Activated CD8-positive, alpha-beta T cell treated with anti-CD3 and anti-CD28 coated beads for 36 hours (primary cell): ENCODE measurements at regions not wholly inside any gene's neighbourhood (a gene's known extent, or its start where the extent isn't known, plus 50 kb on each side); places are given as distances from the start of the nearest gene placed in this dataset.

Experiments
- ATAC-seq: fragments of 200-7000 bp; cut with Tn5 transposase; one replicate; pipeline ENCODE4 v1.10.0; 2021; ENCODE audit warnings: mild to moderate bottlenecking, moderate library complexity
- CTCF ChIA-PET: fragments of 350-600 bp; sonication (Branson Sonifier 250); formaldehyde crosslinking; loops from one replicate; lab custom pipeline; 2021; ENCODE audit warnings: antibody characterized with exemption; lab: Charles Lee
- POLR2A ChIA-PET: fragments of 350-600 bp; sonication (Branson Sonifier 250); formaldehyde crosslinking; loops from one replicate; lab custom pipeline; 2021; ENCODE audit warnings: antibody characterized with exemption; lab: Charles Lee
- DNase-seq: peaks from one replicate; pipeline ENCODE4 v3.0.0-alpha.2; 2020
- H3K27ac Mint-ChIP-seq: one replicate; pipeline ENCODE4 v1.8.0; 2021; ENCODE audit warnings: mild to moderate bottlenecking, mixed read lengths
- H3K27me3 Mint-ChIP-seq: one replicate; pipeline ENCODE4 v1.8.0; 2021; ENCODE audit warnings: mixed read lengths
- H3K36me3 Mint-ChIP-seq: one replicate; pipeline ENCODE4 v1.8.0; 2021; ENCODE audit warnings: low read depth, mixed read lengths
- H3K4me1 Mint-ChIP-seq: one replicate; pipeline ENCODE4 v1.8.0; 2021; ENCODE audit warnings: low read depth, mixed read lengths
- H3K4me3 Mint-ChIP-seq: one replicate; pipeline ENCODE4 v1.8.0; 2021; ENCODE audit warnings: mild to moderate bottlenecking, moderate library complexity, mixed read lengths
- H3K9me3 Mint-ChIP-seq: one replicate; pipeline ENCODE4 v1.8.0; 2021; ENCODE audit warnings: mixed read lengths
- intact Hi-C: fragments of 100-400 bp; cut with micrococcal nuclease; formaldehyde crosslinking; loops from one replicate; pipeline ENCODE4 v1.10.0; 2022
- TF ChIP-seq, protein P1 (sequence below): fragments of 200-600 bp; IDR thresholded peaks from one replicate; pipeline ENCODE4 v1.8.0; 2022; ENCODE audit warnings: antibody characterized with exemption, mild to moderate bottlenecking

DNA sequence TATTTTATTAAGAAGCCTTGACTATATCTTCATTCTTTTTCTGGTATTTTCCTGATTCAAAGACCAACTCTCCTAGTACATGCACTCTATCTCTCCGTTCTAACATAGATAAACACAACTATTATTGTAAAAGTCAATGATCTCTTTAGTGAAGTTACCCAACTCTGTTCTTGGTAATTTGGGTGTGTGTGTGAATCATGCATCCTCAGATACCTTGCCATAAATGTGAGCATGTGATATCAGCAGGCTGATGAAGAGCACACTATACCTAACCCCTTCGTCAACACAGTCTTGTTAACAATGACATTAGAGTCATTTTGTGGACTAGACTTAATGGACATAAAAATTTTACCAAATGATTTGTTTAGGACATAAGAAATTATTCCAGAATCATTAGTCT is 1122.1 kb downstream of the XPNPEP1 start:
- Mint-ChIP-seq H3K27me3 (no peaks in the 10 kb centered on the region), H3K36me3 (no peaks in the 10 kb centered on the region), H3K27ac (no peak overlapping the region), H3K9me3 (peaks cover 9% of the 10 kb centered on the region), H3K4me1 (no peaks in the 10 kb centered on the region), H3K4me3 (no peak overlapping the region)
- CTCF ChIA-PET: no interaction called here
- no peak for ATAC-seq
- TF ChIP-seq, protein P1, sequence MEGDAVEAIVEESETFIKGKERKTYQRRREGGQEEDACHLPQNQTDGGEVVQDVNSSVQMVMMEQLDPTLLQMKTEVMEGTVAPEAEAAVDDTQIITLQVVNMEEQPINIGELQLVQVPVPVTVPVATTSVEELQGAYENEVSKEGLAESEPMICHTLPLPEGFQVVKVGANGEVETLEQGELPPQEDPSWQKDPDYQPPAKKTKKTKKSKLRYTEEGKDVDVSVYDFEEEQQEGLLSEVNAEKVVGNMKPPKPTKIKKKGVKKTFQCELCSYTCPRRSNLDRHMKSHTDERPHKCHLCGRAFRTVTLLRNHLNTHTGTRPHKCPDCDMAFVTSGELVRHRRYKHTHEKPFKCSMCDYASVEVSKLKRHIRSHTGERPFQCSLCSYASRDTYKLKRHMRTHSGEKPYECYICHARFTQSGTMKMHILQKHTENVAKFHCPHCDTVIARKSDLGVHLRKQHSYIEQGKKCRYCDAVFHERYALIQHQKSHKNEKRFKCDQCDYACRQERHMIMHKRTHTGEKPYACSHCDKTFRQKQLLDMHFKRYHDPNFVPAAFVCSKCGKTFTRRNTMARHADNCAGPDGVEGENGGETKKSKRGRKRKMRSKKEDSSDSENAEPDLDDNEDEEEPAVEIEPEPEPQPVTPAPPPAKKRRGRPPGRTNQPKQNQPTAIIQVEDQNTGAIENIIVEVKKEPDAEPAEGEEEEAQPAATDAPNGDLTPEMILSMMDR: no peak
- POLR2A ChIA-PET: no interaction called here
- no peak for DNase-seq
- intact Hi-C loops: no loop called here

DNA sequence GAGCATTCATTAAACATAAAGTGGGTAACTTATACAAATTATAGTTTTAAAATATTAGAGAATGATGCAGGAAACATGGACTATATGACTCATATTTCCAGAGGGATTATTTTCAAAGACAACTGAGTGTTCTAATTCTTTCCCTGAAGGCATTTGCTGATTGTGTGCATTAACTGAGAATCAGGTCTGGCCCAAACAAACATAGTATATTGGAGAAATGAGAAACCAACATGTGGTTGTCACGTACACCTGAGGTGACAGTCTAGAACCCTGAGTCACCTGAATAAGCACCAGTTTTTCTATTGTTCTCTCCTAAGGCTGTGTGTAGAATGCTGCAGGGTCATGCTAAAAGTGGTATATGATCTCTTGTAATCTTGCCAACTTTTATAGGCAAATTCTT is 1125.7 kb downstream of the XPNPEP1 start:
- no peak overlapping the region for H3K4me3 Mint-ChIP-seq
- TF ChIP-seq, protein P1: no peak
- ChIA-PET CTCF (no interaction called here), POLR2A (no interaction called here)
- no peaks in the 10 kb centered on the region for H3K36me3 Mint-ChIP-seq
- H3K4me1 Mint-ChIP-seq: no peaks in the 10 kb centered on the region
- no peak overlapping the region for H3K27ac Mint-ChIP-seq
- no peak for ATAC-seq
- H3K27me3 Mint-ChIP-seq: no peaks in the 10 kb centered on the region
- peaks cover 11% of the 10 kb centered on the region for H3K9me3 Mint-ChIP-seq
- intact Hi-C loops: no loop called here
- no peak for DNase-seq

DNA sequence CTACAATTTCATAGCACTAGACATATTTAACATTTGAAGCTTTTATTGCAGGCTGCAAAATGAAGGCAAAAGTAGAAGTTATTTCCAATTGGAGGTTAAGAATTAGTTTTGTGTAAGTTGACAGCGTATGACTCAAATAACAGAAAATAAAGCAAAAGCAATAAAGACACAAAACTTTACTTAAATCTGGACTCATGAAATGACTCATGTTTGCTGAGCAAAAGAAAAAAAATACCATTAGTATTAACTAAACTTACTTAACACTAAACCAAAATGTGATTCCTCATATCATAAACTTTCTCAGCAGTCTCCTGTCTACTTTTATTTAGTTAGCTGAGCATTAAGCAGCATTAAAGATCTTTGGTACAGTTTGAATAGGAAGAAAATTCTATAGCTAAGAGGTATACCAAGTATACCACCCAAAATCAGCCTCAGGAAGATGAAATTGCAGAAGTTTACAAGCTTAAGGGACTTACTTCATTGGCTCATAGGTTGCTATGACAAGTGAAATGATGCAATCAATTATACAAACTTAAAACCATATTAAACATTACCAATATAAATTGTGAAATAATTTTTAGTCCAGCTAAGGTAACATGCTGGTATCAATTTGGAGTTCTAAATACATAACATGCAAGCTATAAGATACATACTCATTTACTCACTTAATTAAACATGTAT is 1131.4 kb downstream of the XPNPEP1 start:
- H3K36me3 Mint-ChIP-seq: no peaks in the 10 kb centered on the region
- intact Hi-C loops: no loop called here
- ATAC-seq (no peak), DNase-seq (no peak)
- no peaks in the 10 kb centered on the region for H3K27me3 Mint-ChIP-seq
- H3K4me3 Mint-ChIP-seq: no peak overlapping the region
- TF ChIP-seq, protein P1: no peak
- ChIA-PET CTCF (no interaction called here), POLR2A (no interaction called here)
- H3K9me3 Mint-ChIP-seq: peaks cover 7% of the 10 kb centered on the region
- H3K4me1 Mint-ChIP-seq: no peaks in the 10 kb centered on the region
- no peak overlapping the region for H3K27ac Mint-ChIP-seq

GRCh38 chr10:108791030-108791429 is 1132.3 kb downstream of the XPNPEP1 start:
- no peaks in the 10 kb centered on the region for H3K36me3 Mint-ChIP-seq
- ChIA-PET POLR2A (no interaction called here), CTCF (no interaction called here)
- H3K4me1 Mint-ChIP-seq: no peaks in the 10 kb centered on the region
- intact Hi-C loops: no loop called here
- DNase-seq (no peak), ATAC-seq (no peak)
- H3K4me3 Mint-ChIP-seq: no peak overlapping the region
- no peaks in the 10 kb centered on the region for H3K27me3 Mint-ChIP-seq
- no peak overlapping the region for H3K27ac Mint-ChIP-seq
- H3K9me3 Mint-ChIP-seq: peaks cover 7% of the 10 kb centered on the region
- TF ChIP-seq, protein P1: no peak

GRCh38 chr10:108789919-108790318 is 1133.4 kb downstream of the XPNPEP1 start:
- H3K4me3 Mint-ChIP-seq: no peak overlapping the region
- intact Hi-C loops: no loop called here
- no peaks in the 10 kb centered on the region for H3K36me3 Mint-ChIP-seq
- ChIA-PET POLR2A (no interaction called here), CTCF (interaction anchor here (0.8 kb wide), 1 partner anchor 28 kb away, joined by 3 read pairs; no protein-coding TSS in a partner anchor)
- ATAC-seq: no peak
- H3K4me1 Mint-ChIP-seq: no peaks in the 10 kb centered on the region
- DNase-seq: no peak
- peaks cover 11% of the 10 kb centered on the region for H3K9me3 Mint-ChIP-seq
- TF ChIP-seq, protein P1: no peak
- no peak overlapping the region for H3K27ac Mint-ChIP-seq
- H3K27me3 Mint-ChIP-seq: no peaks in the 10 kb centered on the region
